ENCODE measurements at regions not wholly inside any gene's neighbourhood (a gene's known extent, or its start where the extent isn't known, plus 50 kb on each side); places are given as distances from the start of the nearest gene placed in this dataset.
"Not testable (repeated sequence)": the region's sequence is repeated elsewhere in the genome, so short reads cannot be mapped to it uniquely, and the experiment has no call there.

- H3K27ac ChIP-seq: no peak overlapping the region
These were observed 223.8 kb upstream of the ZCCHC13 start for GRCh38 chrX:74080165-74080564.

DNA sequence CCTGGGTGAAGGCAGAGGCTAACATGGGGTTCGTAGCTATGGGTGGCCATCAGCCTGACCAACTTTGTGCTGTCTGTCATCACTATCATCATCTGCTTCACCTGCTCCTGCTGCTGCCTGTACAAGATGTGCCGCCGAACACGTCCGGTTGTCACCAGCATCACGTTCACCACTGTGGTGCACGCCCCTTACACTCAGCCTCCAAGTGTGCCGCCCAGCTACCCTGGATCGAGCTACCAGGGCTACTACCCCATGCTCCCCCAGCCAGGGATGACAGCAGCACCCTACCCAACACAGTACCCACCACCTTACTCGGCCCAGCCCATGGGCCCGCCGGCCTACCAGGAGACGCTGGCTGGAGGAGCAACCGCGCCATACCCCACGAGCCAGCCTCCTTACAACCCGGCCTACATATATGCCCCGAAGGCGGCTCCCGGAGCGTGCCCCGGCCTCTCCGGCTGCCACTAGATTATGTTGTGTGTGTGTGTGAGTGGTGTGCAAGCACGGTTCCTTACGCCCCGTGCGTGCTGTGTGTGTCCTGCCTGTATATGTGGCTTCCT is 213.4 kb upstream of the XIST start:
- no peak overlapping the region for H3K27ac ChIP-seq
- no peak for TF ChIP-seq CTCF (IDR thresholded peaks at IDR 0.05)

More at GRCh38 chrX:74080165-74080564, 223.8 kb upstream of the ZCCHC13 start:
- TF ChIP-seq ZFX (IDR thresholded peaks at IDR 0.05; ENCODE audit: borderline replicate concordance) (no peak), CTCF (IDR thresholded peaks at IDR 0.05) (no peak)

DNA sequence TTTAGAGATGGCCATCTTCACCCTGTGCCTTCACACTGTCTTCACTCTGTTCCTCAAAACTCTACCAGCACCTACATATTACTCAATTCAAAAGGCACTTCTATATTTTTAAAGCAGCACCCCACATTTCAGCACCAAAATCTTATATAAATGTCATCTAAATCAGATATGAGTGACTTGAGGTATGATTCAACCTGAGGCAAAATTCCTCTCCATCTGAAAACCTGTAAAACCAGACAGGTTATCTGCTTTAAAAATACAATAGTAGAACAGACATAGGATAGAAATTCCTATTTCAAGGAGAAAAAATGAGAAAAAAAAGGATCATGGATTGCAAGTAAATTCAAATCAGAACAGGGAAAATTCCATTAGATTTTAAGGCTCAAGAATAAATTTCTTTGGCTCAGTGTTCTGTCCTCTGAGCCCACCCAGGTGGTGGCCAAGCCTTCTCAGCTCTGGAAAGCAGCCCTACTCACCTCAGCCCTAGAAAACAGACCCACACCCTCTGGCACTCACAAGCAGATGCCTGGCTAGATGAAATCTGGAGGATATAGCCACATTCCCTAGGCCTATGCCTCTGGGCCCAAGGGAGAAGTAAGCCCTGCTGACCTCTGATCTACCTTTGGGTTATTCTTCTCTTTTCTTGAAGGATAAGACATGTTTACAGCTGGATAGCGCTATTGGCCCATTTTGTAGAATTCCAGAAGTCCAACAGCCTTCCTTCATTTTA is 211.1 kb upstream of the XIST start:
- no peak for TF ChIP-seq ZFX (IDR thresholded peaks at IDR 0.05; ENCODE audit: borderline replicate concordance)
- no peak for TF ChIP-seq CTCF (IDR thresholded peaks at IDR 0.05)
- H3K27ac ChIP-seq: no peak overlapping the region

DNA sequence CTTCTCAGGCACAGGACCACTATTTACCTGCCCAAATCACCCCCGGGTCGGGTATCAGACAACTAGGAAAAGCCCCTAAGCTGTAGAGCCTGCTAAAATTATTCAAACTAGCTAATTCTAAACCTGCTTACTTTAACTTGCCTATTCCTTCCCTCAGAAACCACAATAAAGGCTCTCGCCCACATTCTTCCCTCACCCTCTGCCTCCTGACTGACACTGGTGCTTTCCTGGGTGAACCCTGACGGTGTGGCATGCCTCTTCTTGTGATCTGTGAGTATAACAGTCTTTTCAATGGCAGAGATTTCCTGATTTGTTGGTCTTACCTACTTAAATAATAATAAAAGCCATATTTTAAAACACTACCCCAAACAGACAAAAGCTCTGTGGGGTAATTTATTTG is 209.4 kb upstream of the XIST start:
- no peak overlapping the region for H3K27ac ChIP-seq
- no peak for TF ChIP-seq ZFX (IDR thresholded peaks at IDR 0.05; ENCODE audit: borderline replicate concordance)
- no peak for TF ChIP-seq CTCF (IDR thresholded peaks at IDR 0.05)

GRCh38 chrX:74049126-74049525 is 196.6 kb upstream of the XIST start:
- no peak for TF ChIP-seq CTCF (IDR thresholded peaks at IDR 0.05)
- TF ChIP-seq ZFX (IDR thresholded peaks at IDR 0.05; ENCODE audit: borderline replicate concordance): no peak
- no peak overlapping the region for H3K27ac ChIP-seq

DNA sequence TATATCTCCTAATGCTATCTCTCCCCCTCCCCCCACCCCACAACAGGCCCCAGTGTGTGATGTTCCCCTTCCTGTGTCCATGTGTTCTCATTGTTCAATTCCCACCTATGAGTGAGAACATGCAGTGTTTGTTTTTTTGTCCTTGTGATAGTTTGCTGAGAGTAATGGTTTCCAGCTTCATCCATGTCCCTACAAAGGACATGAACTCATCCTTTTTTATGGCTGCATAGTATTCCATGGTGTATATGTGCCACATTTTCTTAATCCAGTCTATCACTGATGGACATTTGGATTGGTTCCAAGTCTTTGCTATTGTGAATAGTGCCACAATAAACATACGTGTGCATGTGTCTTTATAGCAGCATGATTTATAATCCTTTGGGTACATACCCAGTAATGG is 181.6 kb upstream of the XIST start:
- H3K27ac ChIP-seq: not testable (repeated sequence)

GRCh38 chrX:74031527-74031926 is 179.0 kb upstream of the XIST start:
- not testable (repeated sequence) for H3K27ac ChIP-seq

DNA sequence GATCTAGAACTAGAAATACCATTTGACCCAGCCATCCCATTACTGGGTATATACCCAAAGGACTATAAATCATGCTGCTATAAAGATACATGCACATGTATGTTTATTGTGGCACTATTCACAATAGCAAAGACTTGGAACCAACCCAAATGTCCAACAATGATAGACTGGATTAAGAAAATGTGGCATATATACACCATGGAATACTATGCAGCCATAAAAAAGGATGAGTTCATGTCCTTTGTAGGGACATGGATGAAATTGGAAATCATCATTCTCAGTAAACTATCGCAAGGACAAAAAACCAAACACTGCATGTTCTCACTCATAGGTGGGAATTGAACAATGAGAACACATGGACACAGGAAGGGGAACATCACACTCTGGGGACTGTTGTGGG is 178.3 kb upstream of the XIST start:
- H3K27ac ChIP-seq: not testable (repeated sequence)

DNA sequence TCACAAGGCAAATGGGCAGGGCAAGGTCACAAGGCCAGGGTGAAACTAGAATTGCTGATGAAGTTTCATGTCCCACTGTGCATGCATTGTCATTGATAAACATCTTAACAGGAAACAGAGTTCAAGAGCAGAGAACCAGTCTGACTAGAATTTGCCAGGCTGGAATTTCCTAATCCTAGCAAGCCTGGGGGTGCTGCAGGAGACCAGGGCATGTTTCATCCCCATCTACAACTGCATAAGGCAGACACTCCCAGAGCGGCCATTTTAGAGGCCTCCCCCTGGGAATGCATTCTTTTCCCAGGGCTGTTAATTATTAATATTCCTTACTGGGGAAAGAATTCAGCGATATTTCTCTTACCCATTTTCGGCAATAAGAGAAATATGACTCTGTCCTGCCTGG is 172.6 kb upstream of the XIST start:
- not testable (repeated sequence) for H3K27ac ChIP-seq

All from 22Rv1 (cell line).